Lower leg skin (tissue), 3 donors: ENCODE measurements at regions not wholly inside any gene's neighbourhood (a gene's known extent, or its start where the extent isn't known, plus 50 kb on each side); places are given as distances from the start of the nearest gene placed in this dataset.

ENCODE experiments used
- CTCF ChIP-seq, 3 donors: fragments of 450-650 bp; IDR thresholded peaks; one replicate each; pipeline ENCODE4 v1.5.1; 2016; ENCODE audit warnings: antibody characterized with exemption in 3 of 3, mild to moderate bottlenecking in 3 of 3, moderate library complexity in 2 of 3
- POLR2A ChIP-seq, 2 donors: fragments of 450-650 bp; IDR thresholded peaks; one replicate each; pipeline ENCODE4 v1.6.1; 2016 to 2017; ENCODE audit warnings: antibody characterized with exemption in 2 of 2, mild to moderate bottlenecking in 1 of 2, moderate library complexity in 1 of 2

- TF ChIP-seq CTCF (IDR thresholded peaks at IDR 0.05): no peak
- no peak for TF ChIP-seq POLR2A (IDR thresholded peaks at IDR 0.05)
Observed at GRCh38 chr4:133823177-133823576, 378.4 kb downstream of the PABPC4L start.
